Activated gamma-delta T cell treated with anti-CD3 and anti-CD28 coated beads, Interleukin-2, amount 50 U/mL, for 16 hours (primary cell): ENCODE measurements at regions not wholly inside any gene's neighbourhood (a gene's known extent, or its start where the extent isn't known, plus 50 kb on each side); places are given as distances from the start of the nearest gene placed in this dataset.
"Not testable (repeated sequence)": the region's sequence is repeated elsewhere in the genome, so short reads cannot be mapped to it uniquely, and the experiment has no call there.

Experiments used
- DNase-seq: peaks from one replicate; pipeline ENCODE4 v3.0.0-alpha.2; 2020; ENCODE audit warnings: low read depth

GRCh38 chr20:53818457-53819177, 225.0 kb upstream of the ZNF217 start:
- no peak for DNase-seq

GRCh38 chr20:53817513-53817912, 223.9 kb upstream of the ZNF217 start:
- not testable (repeated sequence) for DNase-seq

- DNase-seq = no peak
These were observed 223.3 kb upstream of the ZNF217 start for GRCh38 chr20:53816872-53817398.

GRCh38 chr20:53815509-53815908, 221.9 kb upstream of the ZNF217 start:
- no peak for DNase-seq

GRCh38 chr20:53814060-53814459, 220.4 kb upstream of the ZNF217 start:
- no peak for DNase-seq

- no peak for DNase-seq
These were observed 220.0 kb upstream of the ZNF217 start for GRCh38 chr20:53813636-53814035.

GRCh38 chr20:53811577-53811976, 217.9 kb upstream of the ZNF217 start:
- DNase-seq = no peak

GRCh38 chr20:53810661-53811355, 217.2 kb upstream of the ZNF217 start:
- no peak for DNase-seq

GRCh38 chr20:53809728-53810365, 216.2 kb upstream of the ZNF217 start:
- DNase-seq = no peak

- no peak for DNase-seq
These were observed 215.6 kb upstream of the ZNF217 start for GRCh38 chr20:53809217-53809616.

GRCh38 chr20:53808733-53809132, 215.1 kb upstream of the ZNF217 start:
- DNase-seq = no peak

- DNase-seq = not testable (repeated sequence)
These were observed 214.7 kb upstream of the ZNF217 start for GRCh38 chr20:53808302-53808701.

- DNase-seq = no peak
These were observed 213.2 kb upstream of the ZNF217 start for GRCh38 chr20:53806683-53807401.

GRCh38 chr20:53805895-53806384, 212.3 kb upstream of the ZNF217 start:
- DNase-seq = no peak

- DNase-seq = no peak
These were observed 211.6 kb upstream of the ZNF217 start for GRCh38 chr20:53804920-53805894.

- not testable (repeated sequence) for DNase-seq
These were observed 210.7 kb upstream of the ZNF217 start for GRCh38 chr20:53804308-53804707.

GRCh38 chr20:53803492-53804155, 210.0 kb upstream of the ZNF217 start:
- no peak for DNase-seq

- DNase-seq = no peak
These were observed 208.2 kb upstream of the ZNF217 start for GRCh38 chr20:53801609-53802370.

- DNase-seq = no peak
These were observed 207.4 kb upstream of the ZNF217 start for GRCh38 chr20:53800883-53801604.
